HG03460 (cell line): ENCODE measurements at regions not wholly inside any gene's neighbourhood (a gene's known extent, or its start where the extent isn't known, plus 50 kb on each side); places are given as distances from the start of the nearest gene placed in this dataset.

Source experiments
- ATAC-seq: cut with Tn5 transposase; IDR thresholded peaks from one replicate; pipeline ENCODE4 v1.9.1; 2021; ENCODE audit not compliant: unreplicated experiment

DNA sequence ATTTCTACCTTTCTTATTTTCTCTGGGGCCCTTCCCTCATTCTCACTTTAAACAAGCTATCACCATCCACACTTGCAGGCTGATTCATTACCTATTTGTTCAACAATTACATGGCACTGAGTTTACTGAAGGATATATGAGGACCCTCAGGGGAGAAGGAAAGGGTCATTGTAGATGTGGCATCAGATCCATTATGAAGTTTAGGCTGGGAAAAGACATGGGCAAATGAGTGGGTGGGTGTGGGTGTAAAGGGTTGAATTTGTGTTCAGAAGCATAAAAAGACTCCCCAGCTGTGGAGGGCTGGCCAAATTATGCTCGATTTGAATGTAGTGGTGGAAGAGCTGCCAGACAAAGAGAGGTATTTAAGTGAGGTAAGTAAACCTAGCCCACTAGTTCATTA, 55.9 kb upstream of the MTAP start:
- ATAC-seq: no peak

GRCh38 chr9:21747175-21747574, 55.3 kb upstream of the MTAP start:
- no peak for ATAC-seq

DNA sequence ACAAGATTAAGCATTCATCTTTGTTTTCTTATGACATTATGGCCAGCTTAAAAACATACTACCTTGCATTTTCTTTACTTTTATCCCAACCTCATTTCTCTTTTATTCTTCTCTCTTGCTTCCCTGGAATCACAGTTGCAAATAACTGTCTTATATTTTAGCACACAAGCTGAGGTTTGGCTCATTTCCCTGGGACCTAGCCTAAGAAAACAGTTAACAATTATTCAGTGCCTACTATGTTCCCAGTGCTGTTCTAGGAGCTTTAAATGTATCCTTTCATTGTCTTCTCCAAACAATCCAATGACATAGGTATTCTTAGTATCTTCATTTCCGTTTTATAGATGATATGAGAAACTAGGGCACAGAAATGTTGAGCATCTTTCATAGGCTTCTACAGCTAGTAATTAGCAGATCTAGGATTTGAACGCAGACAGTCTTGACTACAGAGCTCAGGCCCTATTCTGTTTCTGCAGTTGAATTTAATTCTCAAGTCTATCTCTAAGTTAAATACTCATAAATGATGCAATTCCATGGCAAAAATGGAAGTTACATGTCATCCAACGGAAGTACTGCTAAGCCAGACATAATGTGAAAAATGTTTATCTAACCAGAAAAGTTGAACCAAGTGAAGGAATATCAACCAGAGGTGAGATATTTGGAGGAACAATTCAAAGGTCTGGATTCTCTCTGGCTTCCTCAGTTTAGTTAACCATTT, 52.3 kb upstream of the MTAP start:
- no peak for ATAC-seq

GRCh38 chr9:21751998-21752397, 50.4 kb upstream of the MTAP start:
- ATAC-seq: no peak
